CD8-positive, alpha-beta memory T cell (primary cell): ENCODE measurements at regions not wholly inside any gene's neighbourhood (a gene's known extent, or its start where the extent isn't known, plus 50 kb on each side); places are given as distances from the start of the nearest gene placed in this dataset.
A peak's percentile ranks its signal among the peaks of the same experiment; 100 is the strongest.
"Not testable (repeated sequence)": the region's sequence is repeated elsewhere in the genome, so short reads cannot be mapped to it uniquely, and the experiment has no call there.

Experiments used
- CTCF ChIA-PET: fragments of 350-600 bp; sonication (Branson Sonifier 250); formaldehyde crosslinking; loops from one replicate; lab custom pipeline; 2021; ENCODE audit warnings: antibody characterized with exemption; lab: Charles Lee
- POLR2A ChIA-PET: fragments of 350-600 bp; sonication (Branson Sonifier 250); formaldehyde crosslinking; loops from one replicate; lab custom pipeline; 2021; ENCODE audit warnings: antibody characterized with exemption; lab: Charles Lee
- DNase-seq, 5 donors: peaks; one replicate each; pipeline versions ENCODE4 v3.0.0 to v3.0.0-alpha.2; 2020 to 2022; ENCODE audit warnings: mixed read lengths in 1 of 5
- H3K27ac ChIP-seq: one replicate; pipeline ENCODE4 v1.7.0; 2013; ENCODE audit warnings: low read depth, mild to moderate bottlenecking, low read length, moderate library complexity
- H3K27me3 ChIP-seq: 2 replicates; pipeline ENCODE4 v1.7.0; 2013; ENCODE audit warnings: low read length, mild to moderate bottlenecking; ENCODE audit not compliant: insufficient read depth, poor library complexity, severe bottlenecking
- H3K36me3 ChIP-seq: 2 replicates; pipeline ENCODE4 v1.7.0; 2013; ENCODE audit warnings: mild to moderate bottlenecking, low read length, moderate library complexity; ENCODE audit not compliant: insufficient read depth
- H3K4me1 ChIP-seq: 2 replicates; pipeline ENCODE4 v1.7.0; 2013; ENCODE audit warnings: mild to moderate bottlenecking, low read length, moderate library complexity; ENCODE audit not compliant: insufficient read depth
- H3K4me3 ChIP-seq: 2 replicates; pipeline ENCODE4 v1.7.0; 2013; ENCODE audit warnings: mild to moderate bottlenecking, low read length
- H3K9me3 ChIP-seq: 2 replicates; pipeline ENCODE4 v1.7.0; 2013; ENCODE audit warnings: mild to moderate bottlenecking, low read length
- H3K27ac Mint-ChIP-seq, 8 donors: one replicate each; pipeline ENCODE4 v1.8.0; 2020 to 2021; ENCODE audit warnings: mixed read lengths in 8 of 8, mild to moderate bottlenecking in 6 of 8, inconsistent platforms in 3 of 8, moderate library complexity in 3 of 8
- H3K27me3 Mint-ChIP-seq, 2 donors: one replicate each; pipeline ENCODE4 v1.8.0; 2020 to 2021; ENCODE audit warnings: mixed read lengths in 2 of 2, mild to moderate bottlenecking in 1 of 2, moderate library complexity in 1 of 2
- H3K36me3 Mint-ChIP-seq, 3 donors: one replicate each; pipeline ENCODE4 v1.8.0; 2020 to 2021; ENCODE audit warnings: mixed read lengths in 3 of 3, inconsistent platforms in 1 of 3, mild to moderate bottlenecking in 1 of 3
- H3K4me1 Mint-ChIP-seq, 3 donors: one replicate each; pipeline ENCODE4 v1.8.0; 2020 to 2021; ENCODE audit warnings: mixed read lengths in 3 of 3, inconsistent platforms in 1 of 3, mild to moderate bottlenecking in 1 of 3
- H3K4me3 Mint-ChIP-seq, 7 donors: one replicate each; pipeline ENCODE4 v1.8.0; 2020 to 2021; ENCODE audit warnings: mixed read lengths in 7 of 7, mild to moderate bottlenecking in 6 of 7, moderate library complexity in 4 of 7, inconsistent platforms in 2 of 7
- H3K9me3 Mint-ChIP-seq, 5 donors: one replicate each; pipeline ENCODE4 v1.8.0; 2020 to 2022; ENCODE audit warnings: mixed read lengths in 5 of 5, mild to moderate bottlenecking in 3 of 5, moderate library complexity in 2 of 5, inconsistent platforms in 1 of 5

DNA sequence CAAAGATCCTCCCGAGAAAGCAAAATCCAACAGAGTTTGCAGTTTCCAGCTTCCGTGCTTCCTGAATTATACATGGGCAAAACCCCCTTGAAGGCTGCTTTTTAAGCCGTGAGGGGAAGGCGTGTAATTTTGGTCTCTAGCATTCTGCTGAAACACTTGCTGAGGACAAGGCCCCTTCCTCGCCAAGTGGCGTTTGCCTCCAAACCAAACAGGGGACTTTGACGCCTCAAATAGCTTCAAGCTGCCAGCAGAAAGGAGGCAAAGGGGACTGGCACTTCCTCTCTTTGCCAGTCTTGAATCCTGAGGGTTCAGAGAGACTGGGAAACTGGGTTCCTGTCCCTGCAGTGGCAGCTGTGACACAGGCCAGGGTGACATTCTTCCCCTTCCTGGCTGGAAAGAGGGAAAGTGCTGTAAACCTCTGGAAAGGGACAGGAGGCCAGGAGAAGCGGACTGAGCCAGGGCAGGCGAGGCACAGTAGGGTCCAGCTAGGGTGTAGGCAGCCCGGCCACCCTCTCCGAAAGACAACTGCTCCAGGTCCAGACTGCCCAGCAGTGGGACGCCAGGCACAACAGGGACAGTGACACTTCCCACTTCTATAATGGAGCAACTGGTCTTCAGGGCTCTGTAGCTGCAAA is 96.2 kb upstream of the MED13L start:
- Mint-ChIP-seq H3K9me3 (no peaks in the 10 kb centered on the region), H3K27me3 (peaks cover 0 to 1% of the 10 kb centered on the region in 2 donors), H3K4me1 (no peaks in the 10 kb centered on the region), H3K27ac (no peak overlapping the region), H3K4me3 (no peak overlapping the region), H3K36me3 (no peaks in the 10 kb centered on the region)
- ChIA-PET POLR2A (no interaction called here), CTCF (no interaction called here)
- DNase-seq: no peak
- Histone ChIP-seq H3K4me3 (no peak overlapping the region), H3K4me1 (no peaks in the 10 kb centered on the region), H3K27ac (peak overlapping the region; percentile 57), H3K27me3 (no peaks in the 10 kb centered on the region), H3K36me3 (no peaks in the 10 kb centered on the region), H3K9me3 (no peaks in the 10 kb centered on the region)

GRCh38 chr12:116374207-116374606 is 96.7 kb upstream of the MED13L start:
- ChIA-PET POLR2A (no interaction called here), CTCF (no interaction called here)
- no peak overlapping the region for H3K4me3 Mint-ChIP-seq

DNA sequence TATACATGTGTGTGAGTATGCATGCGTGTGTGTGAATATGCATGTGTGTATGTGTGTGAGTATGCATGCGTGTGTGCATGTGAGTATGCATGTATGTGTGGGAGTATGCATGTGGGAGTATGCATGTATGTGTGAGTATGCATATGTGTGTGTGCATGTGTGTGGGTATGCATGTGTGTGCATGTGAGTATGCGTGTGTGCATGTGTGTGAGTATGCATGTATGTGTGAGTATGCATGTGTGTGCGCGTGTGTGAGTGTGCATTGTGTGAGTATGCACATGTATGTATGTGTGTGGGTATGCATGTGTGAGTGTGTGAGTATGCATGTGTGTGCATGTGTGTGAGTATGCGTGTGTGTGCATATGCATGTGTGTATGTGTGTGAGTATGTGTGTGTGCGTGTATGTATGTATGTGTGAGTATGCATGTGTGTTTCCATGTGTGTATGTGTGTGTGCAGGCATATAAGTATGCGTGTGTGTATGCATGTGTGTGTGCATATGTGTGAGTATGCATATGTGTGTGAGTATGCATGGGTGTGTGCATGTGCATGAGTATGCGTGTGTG is 97.9 kb upstream of the MED13L start:
- Histone ChIP-seq H3K9me3 (no peaks in the 10 kb centered on the region), H3K27me3 (no peaks in the 10 kb centered on the region), H3K36me3 (no peaks in the 10 kb centered on the region), H3K27ac (no peak overlapping the region), H3K4me3 (no peak overlapping the region), H3K4me1 (no peaks in the 10 kb centered on the region)
- Mint-ChIP-seq H3K4me3 (no peak overlapping the region), H3K4me1 (no peaks in the 10 kb centered on the region), H3K27me3 (peaks cover 0 to 5% of the 10 kb centered on the region in 2 donors), H3K27ac (no peak overlapping the region), H3K36me3 (no peaks in the 10 kb centered on the region), H3K9me3 (no peaks in the 10 kb centered on the region)
- DNase-seq: no peak
- POLR2A ChIA-PET: no interaction called here
- CTCF ChIA-PET: no interaction called here

More at GRCh38 chr12:116374207-116374606, 96.7 kb upstream of the MED13L start:
- H3K27me3 ChIP-seq: no peaks in the 10 kb centered on the region
- H3K9me3 ChIP-seq: no peaks in the 10 kb centered on the region
- DNase-seq: no peak
- Mint-ChIP-seq H3K9me3 (no peaks in the 10 kb centered on the region), H3K4me1 (no peaks in the 10 kb centered on the region), H3K36me3 (no peaks in the 10 kb centered on the region), H3K27ac (no peak overlapping the region), H3K27me3 (no peaks in the 10 kb centered on the region)
- no peaks in the 10 kb centered on the region for H3K4me1 ChIP-seq
- H3K36me3 ChIP-seq: no peaks in the 10 kb centered on the region
- H3K27ac ChIP-seq: no peak overlapping the region
- no peak overlapping the region for H3K4me3 ChIP-seq

- Mint-ChIP-seq H3K9me3 (no peaks in the 10 kb centered on the region), H3K27me3 (peaks cover 3 to 7% of the 10 kb centered on the region in 2 donors), H3K4me3 (no peak overlapping the region), H3K36me3 (no peaks in the 10 kb centered on the region), H3K27ac (peak overlapping the region in 1 of 8 donors; percentile 38), H3K4me1 (no peaks in the 10 kb centered on the region)
- DNase-seq: no peak
- no peak overlapping the region for H3K4me3 ChIP-seq
- POLR2A ChIA-PET: no interaction called here
- H3K27ac ChIP-seq: no peak overlapping the region
- H3K4me1 ChIP-seq: no peaks in the 10 kb centered on the region
- no peaks in the 10 kb centered on the region for H3K36me3 ChIP-seq
- no peaks in the 10 kb centered on the region for H3K9me3 ChIP-seq
- CTCF ChIA-PET: no interaction called here
- H3K27me3 ChIP-seq: no peaks in the 10 kb centered on the region
Measured at GRCh38 chr12:116376354-116377193, 99.1 kb upstream of the MED13L start.

GRCh38 chr12:116377194-116377571 is 99.7 kb upstream of the MED13L start:
- H3K27me3 Mint-ChIP-seq, H3K9me3 ChIP-seq, H3K36me3 ChIP-seq, H3K27ac ChIP-seq, H3K9me3 Mint-ChIP-seq, H3K27ac Mint-ChIP-seq, H3K4me1 ChIP-seq, H3K27me3 ChIP-seq, H3K4me3 ChIP-seq, H3K36me3 Mint-ChIP-seq, POLR2A ChIA-PET, DNase-seq, CTCF ChIA-PET, H3K4me1 Mint-ChIP-seq, H3K4me3 Mint-ChIP-seq: not testable (repeated sequence)

GRCh38 chr12:116378002-116378401 is 100.5 kb upstream of the MED13L start:
- no peaks in the 10 kb centered on the region for H3K4me1 Mint-ChIP-seq
- DNase-seq: no peak
- Histone ChIP-seq H3K36me3 (no peaks in the 10 kb centered on the region), H3K4me3 (no peak overlapping the region), H3K27ac (no peak overlapping the region), H3K4me1 (no peaks in the 10 kb centered on the region), H3K27me3 (no peaks in the 10 kb centered on the region), H3K9me3 (no peaks in the 10 kb centered on the region)
- no peaks in the 10 kb centered on the region for H3K36me3 Mint-ChIP-seq
- peaks cover 7 to 8% of the 10 kb centered on the region in 2 donors for H3K27me3 Mint-ChIP-seq
- ChIA-PET CTCF (no interaction called here), POLR2A (no interaction called here)
- H3K4me3 Mint-ChIP-seq: no peak overlapping the region
- no peaks in the 10 kb centered on the region for H3K9me3 Mint-ChIP-seq
- no peak overlapping the region for H3K27ac Mint-ChIP-seq

- Histone ChIP-seq H3K4me3 (no peak overlapping the region), H3K4me1 (no peaks in the 10 kb centered on the region), H3K9me3 (no peaks in the 10 kb centered on the region), H3K27me3 (no peaks in the 10 kb centered on the region), H3K27ac (no peak overlapping the region), H3K36me3 (no peaks in the 10 kb centered on the region)
- DNase-seq: no peak
- CTCF ChIA-PET: no interaction called here
- peaks cover 7 to 16% of the 10 kb centered on the region in 2 donors for H3K27me3 Mint-ChIP-seq
- H3K27ac Mint-ChIP-seq: no peak overlapping the region
- no peak overlapping the region for H3K4me3 Mint-ChIP-seq
- POLR2A ChIA-PET: no interaction called here
- peaks cover 0 to 4% (median 0%) of the 10 kb centered on the region in 3 donors for H3K36me3 Mint-ChIP-seq
- H3K4me1 Mint-ChIP-seq: peaks cover 0 to 2% (median 0%) of the 10 kb centered on the region in 3 donors
- no peaks in the 10 kb centered on the region for H3K9me3 Mint-ChIP-seq
Measured at GRCh38 chr12:116380108-116380507, 102.6 kb upstream of the MED13L start.

DNA sequence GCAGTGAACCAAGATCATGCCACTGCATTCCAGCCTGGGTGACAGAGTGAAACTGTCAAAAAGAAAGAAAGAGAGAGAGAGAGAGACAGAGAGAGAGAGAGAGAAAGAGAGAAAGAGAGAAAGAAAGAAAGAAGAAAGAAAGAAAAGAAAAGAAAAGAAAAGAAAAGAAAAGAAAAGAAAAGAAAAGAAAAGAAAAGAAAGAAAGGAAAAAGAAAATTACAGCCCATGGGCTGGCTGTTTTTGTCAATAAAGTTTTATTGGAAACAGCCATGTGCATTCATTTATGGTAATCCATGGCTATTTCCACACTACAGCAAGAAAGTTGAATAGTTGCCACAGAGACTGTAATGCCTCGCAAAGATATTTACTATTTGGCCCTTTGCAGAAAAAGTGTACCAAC is 103.2 kb upstream of the MED13L start:
- H3K4me3 Mint-ChIP-seq, POLR2A ChIA-PET, H3K27me3 ChIP-seq, H3K9me3 Mint-ChIP-seq, H3K9me3 ChIP-seq, H3K4me3 ChIP-seq, H3K4me1 Mint-ChIP-seq, H3K27ac Mint-ChIP-seq, H3K36me3 Mint-ChIP-seq, CTCF ChIA-PET, H3K4me1 ChIP-seq, DNase-seq, H3K27ac ChIP-seq, H3K36me3 ChIP-seq: not testable (repeated sequence)
- peaks cover 7 to 17% of the 10 kb centered on the region in 2 donors for H3K27me3 Mint-ChIP-seq
